ENCODE measurements at regions not wholly inside any gene's neighbourhood (a gene's known extent, or its start where the extent isn't known, plus 50 kb on each side); places are given as distances from the start of the nearest gene placed in this dataset.
A peak's percentile ranks its signal among the peaks of the same experiment; 100 is the strongest.

DNA sequence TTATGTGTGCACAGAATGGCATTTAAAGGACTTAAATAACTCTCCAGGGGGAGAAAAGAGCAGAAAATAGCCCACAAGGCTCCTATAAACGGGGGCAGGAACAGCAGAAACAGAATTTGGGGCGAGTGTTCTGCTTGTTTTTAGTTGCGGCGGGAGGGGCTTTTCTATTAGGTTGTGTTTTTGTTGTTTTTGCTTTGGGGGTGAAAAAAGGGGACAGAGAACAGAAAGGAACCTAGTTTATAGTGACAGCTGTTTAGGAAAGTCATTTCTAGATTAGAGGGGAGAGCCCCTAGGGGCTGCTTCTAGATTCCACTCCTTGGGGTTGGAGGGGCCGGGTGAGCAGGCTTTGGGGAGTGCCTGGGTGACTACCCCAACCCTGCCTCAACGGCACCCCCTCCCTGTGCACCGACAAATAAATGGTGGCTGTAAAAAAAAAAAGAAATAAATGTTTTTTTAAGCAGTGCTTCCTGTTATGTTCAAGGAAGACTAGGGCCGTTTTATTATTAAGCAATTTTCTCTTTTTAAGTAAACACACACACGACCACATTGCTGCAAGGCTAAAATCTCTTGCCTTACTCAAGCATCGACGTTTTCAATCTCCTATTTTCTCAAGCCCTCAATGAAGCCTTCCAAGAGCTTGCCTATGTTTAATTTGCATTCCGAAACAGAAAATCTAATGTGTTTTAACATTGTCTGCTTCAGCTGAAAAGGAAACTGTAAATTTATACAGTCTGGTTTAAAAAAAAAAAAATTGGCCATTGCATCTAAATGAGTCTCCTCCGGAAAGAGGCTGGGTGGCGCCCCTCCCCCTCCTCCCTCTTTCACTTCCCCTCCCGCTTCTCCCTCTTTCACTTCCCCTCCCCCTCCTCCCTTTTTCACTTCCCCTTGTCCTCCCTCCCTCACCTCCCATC is 123.3 kb upstream of the TBL1X start:
- peak overlapping the region; percentile 41; the same call in 1 of the 2 replicates for H3K14ac ChIP-seq (replicated peaks; ENCODE audit: low read depth, low read length)
- peak overlapping the region; percentile 97 for H3K27ac ChIP-seq (ENCODE audit: insufficient read depth, low read length)
- peak overlapping the region; percentile 71 for H2BK120ac ChIP-seq (ENCODE audit: low read depth, low read length)
- H2AK9ac ChIP-seq (replicated peaks; ENCODE audit: low read depth, low read length, poor library complexity) = no peak overlapping the region
- CTCF ChIA-PET = no interaction called here
- peaks cover 10% of the 10 kb centered on the region for H3K4me1 ChIP-seq (ENCODE audit: control insufficient read depth, insufficient read depth, low read length)
- no peak overlapping the region for H2AK5ac ChIP-seq (ENCODE audit: low read depth, low read length)
- H3K9me3 ChIP-seq (ENCODE audit: control insufficient read depth, insufficient read depth, low read length) = no peaks in the 10 kb centered on the region
- BruUV-seq (replicated peaks) = no TSS peak
- 0% methylated on average over 2 of the region's 15 CpGs; no CpG with 5 or more reads in 1 of the 2 experiments for WGBS, 2 experiments (ENCODE audit: extremely low coverage in 2 of 2, insufficient read length in 1 of 2)
- no peaks in the 10 kb centered on the region for H3K9me1 ChIP-seq (ENCODE audit: insufficient read depth, low read length)
- peak; percentile 69 for DNase-seq
- H2BK20ac ChIP-seq (ENCODE audit: low read depth, low read length) = peak overlapping the region; percentile 27
- H3K23ac ChIP-seq (ENCODE audit: low read depth, low read length) = peak overlapping the region; percentile 5; the same call in 1 of the 2 replicates
- peak overlapping the region; percentile 3 for H4K91ac ChIP-seq (ENCODE audit: insufficient read depth, low read depth, low read length)
- peak overlapping the region; percentile 76 for H3K18ac ChIP-seq (ENCODE audit: low read depth, low read length)
- H2BK5ac ChIP-seq (ENCODE audit: low read depth, low read length, poor library complexity, severe bottlenecking) = peak overlapping the region; percentile 92
- H3K9ac ChIP-seq (ENCODE audit: low read depth, low read length) = peak overlapping the region; percentile 65
- peak; percentile 19 for ATAC-seq (ENCODE audit: low read depth)
- H3K4me2 ChIP-seq (ENCODE audit: low read depth, low read length) = peak overlapping the region; percentile 61
- in situ Hi-C loops (cut with MboI; ENCODE audit: low sequenced_read_pairs) (no loop called here), intact Hi-C loops (cut with micrococcal nuclease) (loop anchor here (1.0 to 10.0 kb wide), 5 partner anchors 122 to 477 kb away; no protein-coding TSS in a partner anchor), dilution Hi-C loops (cut with HindIII; ENCODE audit: low sequenced_read_pairs, unreplicated experiment) (no loop called here)
- H3K79me1 ChIP-seq (ENCODE audit: low read depth in 1 of 2, low read length in 2 of 2) = no peaks in the 10 kb centered on the region
- H4K8ac ChIP-seq (ENCODE audit: low read depth in 2 of 2, low read length in 2 of 2) = peak overlapping the region; percentile 70 to 82; a peak in 3 of 4 replicates
- no peaks in the 10 kb centered on the region for H3K36me3 ChIP-seq (ENCODE audit: control insufficient read depth, insufficient read depth, low read length)
- H2BK15ac ChIP-seq (ENCODE audit: low read depth, low read length) = peak overlapping the region; percentile 7; the same call in 1 of the 3 replicates
- H4K20me1 ChIP-seq (ENCODE audit: insufficient read depth, low read length) = no peaks in the 10 kb centered on the region
- H3K4me3 ChIP-seq (ENCODE audit: insufficient read depth, low read depth, low read length) = peak overlapping the region; percentile 9; the same call in 1 of the 2 replicates
- H3K27me3 ChIP-seq (ENCODE audit: control insufficient read depth, insufficient read depth, low read length) = no peaks in the 10 kb centered on the region
- POLR2A ChIA-PET (ENCODE audit: unreplicated experiment) = interaction anchor here (0.6 to 1.0 kb wide), 2 partner anchors 271 to 370 kb away, joined by 3 to 5 read pairs; no protein-coding TSS in a partner anchor
- H4K5ac ChIP-seq (ENCODE audit: low read depth, low read length) = peak overlapping the region; percentile 70; the same call in 1 of the 2 replicates
- TF ChIP-seq RAD21 (IDR thresholded peaks at IDR 0.05; ENCODE audit: low read length) (0 out of 2 replicates have a peak, but pooled peaks have one; percentile 2), NFE2L2 (IDR thresholded peaks at IDR 0.05; ENCODE audit: low read depth, low read length) (no peak), CHD1 (IDR thresholded peaks at IDR 0.05; ENCODE audit: low read depth, low read length) (no peak), CEBPB (IDR thresholded peaks at IDR 0.05; ENCODE audit: low read depth, low read length) (peak; percentile 74), POLR2A (IDR thresholded peaks at IDR 0.05; ENCODE audit: low read depth, low read length) (no peak)
- TF ChIP-seq, protein P1, sequence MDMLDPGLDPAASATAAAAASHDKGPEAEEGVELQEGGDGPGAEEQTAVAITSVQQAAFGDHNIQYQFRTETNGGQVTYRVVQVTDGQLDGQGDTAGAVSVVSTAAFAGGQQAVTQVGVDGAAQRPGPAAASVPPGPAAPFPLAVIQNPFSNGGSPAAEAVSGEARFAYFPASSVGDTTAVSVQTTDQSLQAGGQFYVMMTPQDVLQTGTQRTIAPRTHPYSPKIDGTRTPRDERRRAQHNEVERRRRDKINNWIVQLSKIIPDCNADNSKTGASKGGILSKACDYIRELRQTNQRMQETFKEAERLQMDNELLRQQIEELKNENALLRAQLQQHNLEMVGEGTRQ (IDR thresholded peaks at IDR 0.05; ENCODE audit: low read depth, low read length) = no peak
- TF ChIP-seq, protein P2, sequence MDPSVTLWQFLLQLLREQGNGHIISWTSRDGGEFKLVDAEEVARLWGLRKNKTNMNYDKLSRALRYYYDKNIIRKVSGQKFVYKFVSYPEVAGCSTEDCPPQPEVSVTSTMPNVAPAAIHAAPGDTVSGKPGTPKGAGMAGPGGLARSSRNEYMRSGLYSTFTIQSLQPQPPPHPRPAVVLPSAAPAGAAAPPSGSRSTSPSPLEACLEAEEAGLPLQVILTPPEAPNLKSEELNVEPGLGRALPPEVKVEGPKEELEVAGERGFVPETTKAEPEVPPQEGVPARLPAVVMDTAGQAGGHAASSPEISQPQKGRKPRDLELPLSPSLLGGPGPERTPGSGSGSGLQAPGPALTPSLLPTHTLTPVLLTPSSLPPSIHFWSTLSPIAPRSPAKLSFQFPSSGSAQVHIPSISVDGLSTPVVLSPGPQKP (IDR thresholded peaks at IDR 0.05; ENCODE audit: borderline replicate concordance, low read depth, low read length) = no peak
- H3K56ac ChIP-seq (ENCODE audit: extremely low read depth, insufficient read depth, low read length) = peak overlapping the region; percentile 70
- H2AFZ ChIP-seq (replicated peaks; ENCODE audit: low read length, poor library complexity) = no peak overlapping the region
- peak overlapping the region; percentile 54 for H3K4ac ChIP-seq (ENCODE audit: low read depth, low read length)

Measured in IMR-90 (cell line).